ENCODE measurements at regions not wholly inside any gene's neighbourhood (a gene's known extent, or its start where the extent isn't known, plus 50 kb on each side); places are given as distances from the start of the nearest gene placed in this dataset.

- H2AK5ac ChIP-seq (ENCODE audit: low read depth, low read length): no peak overlapping the region
- no peak overlapping the region for H2BK20ac ChIP-seq (ENCODE audit: low read length)
- no peak overlapping the region for H3K4me3 ChIP-seq (ENCODE audit: extremely low read depth in 1 of 4, insufficient read depth in 2 of 4, low read depth in 3 of 4, low read length in 4 of 4)
- H3K4me2 ChIP-seq (ENCODE audit: insufficient read depth in 1 of 2, low read depth in 2 of 2, low read length in 2 of 2): no peak overlapping the region
- no peak overlapping the region for H2BK15ac ChIP-seq (ENCODE audit: low read length)
- no peak overlapping the region for H3K18ac ChIP-seq (ENCODE audit: extremely low read depth, low read length)
- no peak overlapping the region for H4K8ac ChIP-seq (ENCODE audit: extremely low read depth, insufficient read depth, low read length)
- no peak overlapping the region for H3K27ac ChIP-seq (ENCODE audit: low read depth, low read length)
- H4K20me1 ChIP-seq (replicated peaks in 1 of 2; ENCODE audit: control insufficient read depth in 1 of 2, insufficient read depth in 2 of 2, low read length in 2 of 2): no peaks in the 10 kb centered on the region
- no peak overlapping the region for H3K4ac ChIP-seq (replicated peaks; ENCODE audit: insufficient read length, low read depth, low read length)
- no peak overlapping the region for H3K9ac ChIP-seq (replicated peaks in 1 of 4; ENCODE audit: extremely low read depth in 1 of 4, low read depth in 3 of 4, low read length in 3 of 4)
- H2BK5ac ChIP-seq (ENCODE audit: low read depth, low read length): no peak overlapping the region
- no peak overlapping the region for H4K5ac ChIP-seq (ENCODE audit: insufficient read length, low read depth, low read length)
- H3K23ac ChIP-seq (ENCODE audit: insufficient read length): no peak overlapping the region
- no peak overlapping the region for H4K91ac ChIP-seq (replicated peaks; ENCODE audit: insufficient read length, low read length)
- DNase-seq (ENCODE audit: low read depth in 1 of 2, low spot score in 2 of 2) (no peak), FAIRE-seq (no peak)
- CTCF ChIA-PET (ENCODE audit: partially characterized antibody): no interaction called here
- no peak overlapping the region for H2BK120ac ChIP-seq (replicated peaks; ENCODE audit: low read depth, low read length)
- H3K9me3 ChIP-seq (ENCODE audit: insufficient read depth in 2 of 2, low read depth in 1 of 2, low read length in 1 of 2): peaks cover 0 to 3% of the 10 kb centered on the region in 2 experiments; a peak in 1 of 4 replicates
- POLR2A ChIA-PET (ENCODE audit: partially characterized antibody): no interaction called here
- H3K56ac ChIP-seq (replicated peaks; ENCODE audit: insufficient read length, low read depth, low read length): no peak overlapping the region
- H3K36me3 ChIP-seq (ENCODE audit: control insufficient read depth in 2 of 4, insufficient read depth in 4 of 4, low read length in 3 of 4): no peaks in the 10 kb centered on the region
- H3K79me2 ChIP-seq (ENCODE audit: control insufficient read depth in 1 of 2, insufficient read depth in 2 of 2, low read length in 2 of 2): no peaks in the 10 kb centered on the region
- no peaks in the 10 kb centered on the region for H3K4me1 ChIP-seq (replicated peaks in 1 of 4; ENCODE audit: control insufficient read depth in 3 of 4, insufficient read depth in 4 of 4, low read length in 3 of 4)
- no peak overlapping the region for H2BK12ac ChIP-seq (ENCODE audit: low read depth, low read length)
- H3K23me2 ChIP-seq (ENCODE audit: low read depth, low read length): no peaks in the 10 kb centered on the region
- no peak overlapping the region for H3K14ac ChIP-seq (ENCODE audit: insufficient read length)
- H3K27me3 ChIP-seq (replicated peaks in 1 of 4; ENCODE audit: control insufficient read depth in 3 of 4, extremely low read depth in 1 of 4, insufficient read depth in 3 of 4, low read length in 3 of 4): no peaks in the 10 kb centered on the region
- no peaks in the 10 kb centered on the region for H3K79me1 ChIP-seq (ENCODE audit: low read depth, low read length)
- no peak overlapping the region for H2AFZ ChIP-seq (ENCODE audit: low read length)
- TF ChIP-seq BACH1 (IDR thresholded peaks at IDR 0.05; ENCODE audit: low read length) (no peak), MAX (IDR thresholded peaks at IDR 0.05) (no peak), SP4 (IDR thresholded peaks at IDR 0.05; ENCODE audit: low read length) (no peak), RNF2 (IDR thresholded peaks at IDR 0.05; ENCODE audit: borderline replicate concordance, low read depth, low read length, missing control alignments, poor library complexity, severe bottlenecking) (no peak), RXRA (IDR thresholded peaks at IDR 0.05; ENCODE audit: insufficient read depth, low read depth, low read length) (no peak), POU5F1 (IDR thresholded peaks at IDR 0.05; ENCODE audit: low read depth, low read length) (no peak), SRF (IDR thresholded peaks at IDR 0.05; ENCODE audit: low read depth, low read length) (no peak), GTF2F1 (IDR thresholded peaks at IDR 0.05; ENCODE audit: borderline replicate concordance, low read depth, low read length) (no peak), EZH2 (IDR thresholded peaks at IDR 0.05; ENCODE audit: low read depth, low read length, severe bottlenecking) (no peak), SIN3A (conservative IDR thresholded peaks at IDR 0.05 in 1 of 2, IDR thresholded peaks at IDR 0.05 in 1 of 2; ENCODE audit: low read depth in 1 of 2, low read length in 2 of 2) (no peak), YY1 (IDR thresholded peaks at IDR 0.05; ENCODE audit: low read depth, low read length) (no peak), CTBP2 (IDR thresholded peaks at IDR 0.05; ENCODE audit: borderline replicate concordance, insufficient read depth, insufficient read length, low read length) (no peak), KDM1A (IDR thresholded peaks at IDR 0.05; ENCODE audit: borderline replicate concordance, low read length) (no peak), TCF12 (IDR thresholded peaks at IDR 0.05; ENCODE audit: low read depth, low read length) (no peak), SIRT6 (IDR thresholded peaks at IDR 0.05; ENCODE audit: low read length) (no peak), FOSL1 (IDR thresholded peaks at IDR 0.05; ENCODE audit: insufficient read depth, low read depth, low read length) (no peak)
Observed at GRCh38 chr4:38452009-38452408, 212.0 kb upstream of the KLF3 start.
